GM12878 (cell line): ENCODE measurements at regions not wholly inside any gene's neighbourhood (a gene's known extent, or its start where the extent isn't known, plus 50 kb on each side); places are given as distances from the start of the nearest gene placed in this dataset.

Source experiments
- ATAC-seq: fragments of 200-7000 bp; cut with Tn5 transposase; 3 replicates; pipeline ENCODE4 v1.9.1; 2020; ENCODE audit warnings: mild to moderate bottlenecking, moderate library complexity
- BruUV-seq: library from RNA; stranded (reverse); fragments of 400-500 nt; replicated peaks from 2 replicates; lab custom pipeline; 2021; lab: Mats Ljungman, UMichigan
- CTCF ChIA-PET: fragments of 300-600 bp; sonication (Branson Sonifier 250); formaldehyde crosslinking; extraction: SDS; loops from one replicate; lab custom pipeline; 2021; ENCODE audit warnings: inconsistent platforms; lab: Yijun Ruan, JAX
- POLR2A ChIA-PET: fragments of 350-600 bp; formaldehyde crosslinking; extraction: SDS; loops from one replicate; lab custom pipeline; 2021; ENCODE audit warnings: inconsistent platforms; lab: Charles Lee
- RAD21 ChIA-PET: fragments of 300-600 bp; sonication (Branson Sonifier 250); formaldehyde crosslinking; loops from one replicate; lab custom pipeline; 2023; ENCODE audit warnings: antibody characterized with exemption; ENCODE audit not compliant: unreplicated experiment; lab: Charles Lee
- SMC1A ChIA-PET: fragments of 300-600 bp; sonication (Branson Sonifier 250); formaldehyde crosslinking; loops from one replicate; lab custom pipeline; 2023; ENCODE audit not compliant: unreplicated experiment, uncharacterized antibody; lab: Charles Lee
- DNase-seq: peaks from one replicate; pipeline ENCODE4 v3.0.0-alpha.2; 2011; ENCODE audit warnings: low read depth, low spot score
- FAIRE-seq: peaks from 3 replicates; lab custom pipeline; 2011; peaks lifted over from hg19 to GRCh38; lab: Jason Lieb, UNC
- H2AFZ ChIP-seq: 2 replicates; pipeline ENCODE4 v1.6.0; 2011; ENCODE audit warnings: low read depth, low read length, control low read depth; ENCODE audit not compliant: control insufficient read depth
- H3K27ac ChIP-seq: 2 replicates; pipeline ENCODE4 v1.5.1; 2011; ENCODE audit warnings: control low read depth; ENCODE audit not compliant: control insufficient read depth, insufficient read depth
- H3K27me3 ChIP-seq, 2 experiments: replicated peaks in 1 of 2; 2 replicates each; pipeline versions ENCODE4 v1.6.0 to v1.6.1; 2011; ENCODE audit warnings: low read length in 1 of 2; ENCODE audit not compliant: control insufficient read depth in 2 of 2, insufficient read depth in 2 of 2
- H3K36me3 ChIP-seq, 2 experiments: 2 replicates each; pipeline ENCODE4 v1.5.1; 2011; ENCODE audit warnings: low read length in 1 of 2; ENCODE audit not compliant: control insufficient read depth in 2 of 2, insufficient read depth in 2 of 2
- H3K4me1 ChIP-seq: 2 replicates; pipeline ENCODE4 v1.6.1; 2011; ENCODE audit warnings: mild to moderate bottlenecking, low read length, moderate library complexity, mixed read lengths; ENCODE audit not compliant: control insufficient read depth, insufficient read depth
- H3K4me2 ChIP-seq: 2 replicates; pipeline ENCODE4 v1.6.0; 2011; ENCODE audit warnings: control low read depth; ENCODE audit not compliant: control insufficient read depth, insufficient read depth
- H3K4me3 ChIP-seq: fragments of 200-600 bp; sonication (generic); 2 replicates; pipeline ENCODE4 v1.5.1; 2016
- H3K79me2 ChIP-seq: 2 replicates; pipeline ENCODE4 v1.6.0; 2011; ENCODE audit warnings: low read length; ENCODE audit not compliant: control insufficient read depth, insufficient read depth
- H3K9ac ChIP-seq: 2 replicates; pipeline ENCODE4 v1.8.0; 2011; ENCODE audit warnings: low read length, control low read depth, mixed read lengths; ENCODE audit not compliant: control insufficient read depth, insufficient read depth
- H3K9me3 ChIP-seq: replicated peaks from 3 replicates; pipeline ENCODE4 v1.5.1; 2011; ENCODE audit warnings: mild to moderate bottlenecking, low read length; ENCODE audit not compliant: control insufficient read depth, insufficient read depth
- H4K20me1 ChIP-seq: 2 replicates; pipeline ENCODE4 v1.6.0; 2011; ENCODE audit not compliant: control insufficient read depth, insufficient read depth
- DPF2 ChIP-seq: fragments of 450-650 bp; IDR thresholded peaks from 2 replicates; pipeline ENCODE4 v1.6.1; 2017; ENCODE audit warnings: mild to moderate bottlenecking
- IRF4 ChIP-seq: IDR thresholded peaks from 2 replicates; pipeline ENCODE4 v1.6.1; 2011; ENCODE audit warnings: low read depth, low read length
- NFXL1 ChIP-seq: fragments of 450-650 bp; IDR thresholded peaks from 2 replicates; pipeline ENCODE4 v1.6.1; 2017; ENCODE audit warnings: antibody characterized with exemption, mild to moderate bottlenecking, borderline replicate concordance
- PAX8 ChIP-seq: fragments of 450-650 bp; IDR thresholded peaks from 2 replicates; pipeline ENCODE4 v1.6.1; 2017; ENCODE audit warnings: mild to moderate bottlenecking, moderate library complexity
- WGBS: methylation state at CpG from one replicate; pipeline ENCODE4 v1.1.6; 2016; ENCODE audit warnings: low lambda C conversion rate; ENCODE audit not compliant: insufficient replicate concordance, insufficient coverage; ENCODE audit errors: missing lambda C conversion rate; 5-methylcytosine and 5-hydroxymethylcytosine counted together
- in situ Hi-C: fragments of 300-500 bp; cut with MboI; formaldehyde crosslinking; loops from 9 replicates; pipeline ENCODE4 v1.14.3; 2018; ENCODE audit warnings: mixed read lengths
- intact Hi-C: fragments of 100-400 bp; cut with micrococcal nuclease; formaldehyde crosslinking; loops from one replicate; pipeline ENCODE4 v1.14.2; 2022; ENCODE audit not compliant: unreplicated experiment
- TF ChIP-seq, protein P1 (sequence below): fragments of 450-650 bp; formaldehyde crosslinking; IDR thresholded peaks from 2 replicates; pipeline ENCODE4 v1.4.0; 2022; ENCODE audit warnings: mild to moderate bottlenecking, moderate library complexity
- TF ChIP-seq, protein P2 (sequence below): fragments of 450-650 bp; conservative IDR thresholded peaks from 2 replicates; pipeline ENCODE4 v1.6.1; 2017; ENCODE audit warnings: mild to moderate bottlenecking, moderate library complexity

- TF ChIP-seq, protein P1, sequence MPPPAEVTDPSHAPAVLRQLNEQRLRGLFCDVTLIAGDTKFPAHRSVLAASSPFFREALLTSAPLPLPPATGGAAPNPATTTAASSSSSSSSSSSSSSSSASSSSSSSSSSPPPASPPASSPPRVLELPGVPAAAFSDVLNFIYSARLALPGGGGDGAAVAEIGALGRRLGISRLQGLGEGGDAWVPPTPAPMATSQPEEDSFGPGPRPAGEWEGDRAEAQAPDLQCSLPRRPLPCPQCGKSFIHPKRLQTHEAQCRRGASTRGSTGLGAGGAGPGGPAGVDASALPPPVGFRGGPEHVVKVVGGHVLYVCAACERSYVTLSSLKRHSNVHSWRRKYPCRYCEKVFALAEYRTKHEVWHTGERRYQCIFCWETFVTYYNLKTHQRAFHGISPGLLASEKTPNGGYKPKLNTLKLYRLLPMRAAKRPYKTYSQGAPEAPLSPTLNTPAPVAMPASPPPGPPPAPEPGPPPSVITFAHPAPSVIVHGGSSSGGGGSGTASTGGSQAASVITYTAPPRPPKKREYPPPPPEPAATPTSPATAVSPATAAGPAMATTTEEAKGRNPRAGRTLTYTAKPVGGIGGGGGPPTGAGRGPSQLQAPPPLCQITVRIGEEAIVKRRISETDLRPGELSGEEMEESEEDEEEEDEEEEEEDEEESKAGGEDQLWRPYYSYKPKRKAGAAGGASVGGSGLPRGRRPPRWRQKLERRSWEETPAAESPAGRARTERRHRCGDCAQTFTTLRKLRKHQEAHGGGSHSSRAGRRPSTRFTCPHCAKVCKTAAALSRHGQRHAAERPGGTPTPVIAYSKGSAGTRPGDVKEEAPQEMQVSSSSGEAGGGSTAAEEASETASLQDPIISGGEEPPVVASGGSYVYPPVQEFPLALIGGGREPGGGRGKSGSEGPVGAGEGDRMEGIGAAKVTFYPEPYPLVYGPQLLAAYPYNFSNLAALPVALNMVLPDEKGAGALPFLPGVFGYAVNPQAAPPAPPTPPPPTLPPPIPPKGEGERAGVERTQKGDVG (CRISPR knock-in tag): no peak
- TF ChIP-seq NFXL1 (no peak), IRF4 (no peak)
- TF ChIP-seq, protein P2, sequence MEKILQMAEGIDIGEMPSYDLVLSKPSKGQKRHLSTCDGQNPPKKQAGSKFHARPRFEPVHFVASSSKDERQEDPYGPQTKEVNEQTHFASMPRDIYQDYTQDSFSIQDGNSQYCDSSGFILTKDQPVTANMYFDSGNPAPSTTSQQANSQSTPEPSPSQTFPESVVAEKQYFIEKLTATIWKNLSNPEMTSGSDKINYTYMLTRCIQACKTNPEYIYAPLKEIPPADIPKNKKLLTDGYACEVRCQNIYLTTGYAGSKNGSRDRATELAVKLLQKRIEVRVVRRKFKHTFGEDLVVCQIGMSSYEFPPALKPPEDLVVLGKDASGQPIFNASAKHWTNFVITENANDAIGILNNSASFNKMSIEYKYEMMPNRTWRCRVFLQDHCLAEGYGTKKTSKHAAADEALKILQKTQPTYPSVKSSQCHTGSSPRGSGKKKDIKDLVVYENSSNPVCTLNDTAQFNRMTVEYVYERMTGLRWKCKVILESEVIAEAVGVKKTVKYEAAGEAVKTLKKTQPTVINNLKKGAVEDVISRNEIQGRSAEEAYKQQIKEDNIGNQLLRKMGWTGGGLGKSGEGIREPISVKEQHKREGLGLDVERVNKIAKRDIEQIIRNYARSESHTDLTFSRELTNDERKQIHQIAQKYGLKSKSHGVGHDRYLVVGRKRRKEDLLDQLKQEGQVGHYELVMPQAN: no peak
Measured at GRCh38 chr11:45486461-45486860, 179.0 kb downstream of the CHST1 start (continued).

DNA sequence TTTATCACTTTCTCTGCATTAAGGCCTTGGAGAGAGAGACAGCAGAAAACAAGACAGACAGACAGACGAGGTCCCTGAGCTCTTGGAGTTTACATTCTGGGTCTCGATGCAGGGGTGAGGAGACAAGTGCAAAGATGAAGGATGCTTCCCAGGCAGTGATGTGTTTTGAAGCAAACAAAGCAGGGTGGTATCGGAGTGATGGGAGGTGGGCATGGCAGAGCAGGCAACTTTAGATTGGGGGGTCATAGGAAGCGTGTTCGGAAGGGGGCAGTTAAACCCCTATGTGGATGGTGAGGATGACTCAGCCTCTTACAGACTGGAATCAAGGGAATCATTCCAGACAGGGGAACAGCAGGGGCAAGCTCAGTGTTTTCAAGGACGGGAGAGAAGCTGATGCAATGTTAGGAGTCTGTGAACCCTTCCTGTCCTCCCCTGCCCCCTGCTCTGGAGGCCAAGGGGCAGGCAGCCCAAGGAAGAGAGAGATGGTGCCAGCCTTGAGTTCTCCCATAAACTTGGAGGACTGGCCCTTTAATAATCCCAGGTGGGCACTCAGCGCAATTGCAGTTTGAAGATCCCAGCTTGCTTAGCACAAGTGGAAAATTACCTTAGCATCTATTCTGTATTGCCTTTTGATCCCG, 180.2 kb downstream of the CHST1 start:
- no peak for TF ChIP-seq PAX8
- TF ChIP-seq DPF2: no peak
- TF ChIP-seq, all 136 proteins: peak for 0
- ATAC-seq (no peak), FAIRE-seq (no peak), DNase-seq (no peak)
- Histone ChIP-seq H3K27ac (no peak overlapping the region), H3K79me2 (no peaks in the 10 kb centered on the region), H3K4me1 (no peaks in the 10 kb centered on the region), H3K4me2 (no peak overlapping the region), H3K4me3 (no peak overlapping the region), H2AFZ (no peak overlapping the region), H3K36me3 (no peaks in the 10 kb centered on the region), H4K20me1 (no peaks in the 10 kb centered on the region), H3K27me3 (peaks cover 0 to 5% of the 10 kb centered on the region in 2 experiments; a peak in 2 of 4 replicates), H3K9me3 (no peaks in the 10 kb centered on the region), H3K9ac (no peak overlapping the region)
- ChIA-PET SMC1A (no interaction called here), CTCF (interaction anchor here (0.5 kb wide), 1 partner anchor 43 kb away, joined by 3 read pairs; no protein-coding TSS in a partner anchor), POLR2A (no interaction called here), RAD21 (no interaction called here)
- BruUV-seq: no TSS peak
- 23% methylated on average over 8 of the region's 8 CpGs for WGBS
- in situ Hi-C loops: no loop called here
- intact Hi-C loops: no loop called here
